ENCODE measurements at regions not wholly inside any gene's neighbourhood (a gene's known extent, or its start where the extent isn't known, plus 50 kb on each side); places are given as distances from the start of the nearest gene placed in this dataset.

DNA sequence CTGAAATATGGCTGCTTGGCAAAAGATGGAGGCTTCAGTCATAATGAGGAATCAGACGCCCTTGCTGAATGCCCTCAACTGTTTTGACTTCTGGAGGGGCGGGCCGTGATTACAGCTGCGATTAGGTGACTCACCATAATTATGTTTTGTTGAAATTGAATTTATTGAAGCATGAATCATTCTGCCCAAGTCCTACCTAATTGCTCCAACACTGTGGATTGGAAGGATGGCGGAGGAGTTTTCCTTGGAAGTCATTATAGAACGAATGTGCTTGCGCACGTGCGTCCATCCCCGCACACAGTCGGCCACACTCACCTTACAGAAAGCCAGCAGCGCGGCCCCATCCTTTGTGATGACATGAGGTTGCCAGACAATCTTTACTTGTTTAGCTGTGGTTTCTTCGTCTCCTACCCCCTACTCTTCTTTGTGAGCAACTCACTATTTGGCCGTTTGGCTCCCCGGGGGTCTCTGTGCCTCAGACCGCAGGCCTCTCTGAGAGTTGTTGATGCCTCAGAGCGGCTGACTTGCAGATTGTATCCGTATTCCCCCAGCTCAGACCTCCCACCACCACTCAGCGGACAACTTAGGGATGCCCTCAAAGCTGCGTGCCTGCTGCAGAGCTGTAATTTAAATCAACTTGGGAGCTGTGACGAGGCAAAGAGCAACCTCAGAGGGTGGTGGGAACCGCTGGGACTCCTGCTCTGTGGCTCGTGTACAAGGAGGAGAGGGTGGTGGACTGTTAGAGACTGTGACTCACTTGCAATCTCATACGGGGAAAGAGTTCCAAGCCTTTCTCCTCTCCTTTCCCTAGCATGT lies 513.4 kb downstream of the TNS1 start:
- Histone ChIP-seq H3K9me3 (ENCODE audit: insufficient read depth, low read depth) (no peaks in the 10 kb centered on the region), H3K4me1 (replicated peaks; ENCODE audit: insufficient read depth) (no peaks in the 10 kb centered on the region), H2AFZ (no peak overlapping the region), H3K27me3 (ENCODE audit: insufficient read depth, low read depth) (no peaks in the 10 kb centered on the region), H3K27ac (no peak overlapping the region), H3K79me2 (ENCODE audit: low read depth) (no peaks in the 10 kb centered on the region), H3K4me3 (no peak overlapping the region), H3K9me2 (ENCODE audit: insufficient read depth) (no peaks in the 10 kb centered on the region), H3K36me3 (ENCODE audit: low read depth) (no peaks in the 10 kb centered on the region), H3F3A (ENCODE audit: insufficient read depth, low read depth) (no peaks in the 10 kb centered on the region; the same call in 1 of the 2 replicates), H3K4me2 (no peak overlapping the region), H4K20me1 (ENCODE audit: insufficient read depth) (no peaks in the 10 kb centered on the region)
- DNase-seq, result peak in 1 of 2 experiments; percentile 5
- TF ChIP-seq EZH2 (IDR thresholded peaks at IDR 0.05; ENCODE audit: low read depth), result no peak
- TF ChIP-seq, protein P1, sequence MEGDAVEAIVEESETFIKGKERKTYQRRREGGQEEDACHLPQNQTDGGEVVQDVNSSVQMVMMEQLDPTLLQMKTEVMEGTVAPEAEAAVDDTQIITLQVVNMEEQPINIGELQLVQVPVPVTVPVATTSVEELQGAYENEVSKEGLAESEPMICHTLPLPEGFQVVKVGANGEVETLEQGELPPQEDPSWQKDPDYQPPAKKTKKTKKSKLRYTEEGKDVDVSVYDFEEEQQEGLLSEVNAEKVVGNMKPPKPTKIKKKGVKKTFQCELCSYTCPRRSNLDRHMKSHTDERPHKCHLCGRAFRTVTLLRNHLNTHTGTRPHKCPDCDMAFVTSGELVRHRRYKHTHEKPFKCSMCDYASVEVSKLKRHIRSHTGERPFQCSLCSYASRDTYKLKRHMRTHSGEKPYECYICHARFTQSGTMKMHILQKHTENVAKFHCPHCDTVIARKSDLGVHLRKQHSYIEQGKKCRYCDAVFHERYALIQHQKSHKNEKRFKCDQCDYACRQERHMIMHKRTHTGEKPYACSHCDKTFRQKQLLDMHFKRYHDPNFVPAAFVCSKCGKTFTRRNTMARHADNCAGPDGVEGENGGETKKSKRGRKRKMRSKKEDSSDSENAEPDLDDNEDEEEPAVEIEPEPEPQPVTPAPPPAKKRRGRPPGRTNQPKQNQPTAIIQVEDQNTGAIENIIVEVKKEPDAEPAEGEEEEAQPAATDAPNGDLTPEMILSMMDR (conservative IDR thresholded peaks at IDR 0.05), result no peak
- intact Hi-C loops (cut with micrococcal nuclease; ENCODE audit: unreplicated experiment), result no loop called here
- ChIA-PET POLR2A (ENCODE audit: unreplicated experiment) (no interaction called here), CTCF (no interaction called here)
- no TSS peak for BruUV-seq (replicated peaks)

DNA sequence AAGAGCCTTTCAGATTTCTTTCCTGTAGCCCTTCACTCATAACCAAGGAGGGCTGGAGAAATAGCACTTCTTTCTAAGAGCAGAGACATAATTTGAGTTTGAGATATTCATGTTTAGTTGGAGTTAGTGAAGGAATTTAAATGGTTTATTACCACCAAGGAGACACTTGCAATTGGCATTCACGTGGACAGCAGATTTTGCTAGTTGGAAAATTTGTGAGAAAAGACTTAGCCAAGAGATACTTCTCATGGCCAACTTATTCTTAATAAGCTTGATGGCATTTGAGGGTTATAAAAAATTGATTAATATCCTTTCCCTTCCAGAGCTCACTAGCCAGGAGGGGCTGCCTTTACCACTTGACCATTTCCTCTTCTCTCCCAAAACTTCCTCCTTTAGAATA lies 518.7 kb downstream of the TNS1 start:
- no TSS peak for BruUV-seq (replicated peaks)
- intact Hi-C loops (cut with micrococcal nuclease; ENCODE audit: unreplicated experiment), result no loop called here
- Histone ChIP-seq H3K79me2 (ENCODE audit: low read depth) (no peaks in the 10 kb centered on the region), H3K4me2 (no peak overlapping the region), H3K9me2 (ENCODE audit: insufficient read depth) (no peaks in the 10 kb centered on the region), H2AFZ (no peak overlapping the region), H3K4me3 (no peak overlapping the region), H3K27ac (no peak overlapping the region), H4K20me1 (ENCODE audit: insufficient read depth) (no peaks in the 10 kb centered on the region), H3K4me1 (replicated peaks; ENCODE audit: insufficient read depth) (no peaks in the 10 kb centered on the region), H3K27me3 (ENCODE audit: insufficient read depth, low read depth) (no peaks in the 10 kb centered on the region), H3K36me3 (ENCODE audit: low read depth) (no peaks in the 10 kb centered on the region), H3F3A (ENCODE audit: insufficient read depth, low read depth) (no peaks in the 10 kb centered on the region; the same call in 1 of the 2 replicates), H3K9me3 (ENCODE audit: insufficient read depth, low read depth) (no peaks in the 10 kb centered on the region)
- TF ChIP-seq, protein P1 (conservative IDR thresholded peaks at IDR 0.05), result no peak
- TF ChIP-seq EZH2 (IDR thresholded peaks at IDR 0.05; ENCODE audit: low read depth), result no peak
- POLR2A ChIA-PET (ENCODE audit: unreplicated experiment), result no interaction called here
- CTCF ChIA-PET, result no interaction called here
- DNase-seq, result no peak

DNA sequence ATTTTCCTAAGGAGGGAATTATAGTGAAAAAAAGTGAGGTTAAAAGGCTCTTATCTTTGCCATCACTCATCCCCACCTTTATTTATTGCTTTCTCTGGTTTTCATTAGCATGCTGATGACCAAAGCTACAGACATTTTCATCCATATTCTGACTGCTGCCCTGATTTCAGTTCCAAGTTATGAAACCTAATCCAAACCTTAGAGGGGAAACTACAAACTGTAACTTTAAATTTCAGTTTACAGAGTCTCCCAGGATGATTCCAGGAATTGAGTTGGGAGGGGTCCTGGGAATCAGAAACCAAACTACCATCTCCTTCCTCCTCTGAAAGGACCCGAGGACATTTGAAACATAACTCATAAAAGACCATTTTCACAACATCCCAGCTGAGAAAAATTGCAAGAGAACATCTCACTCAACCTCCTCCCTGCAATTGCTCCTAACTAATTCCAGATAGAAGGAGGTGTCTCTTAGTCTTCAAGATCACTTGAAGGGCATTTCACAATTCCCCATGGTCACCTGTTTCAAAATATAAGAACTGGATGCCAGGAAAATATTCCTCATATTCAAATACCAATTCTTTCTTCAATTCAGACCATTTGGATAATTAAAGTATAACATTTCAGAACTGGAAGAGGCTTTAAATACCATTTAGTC lies 520.6 kb downstream of the TNS1 start:
- Histone ChIP-seq H4K20me1 (ENCODE audit: insufficient read depth) (no peaks in the 10 kb centered on the region), H3K79me2 (ENCODE audit: low read depth) (no peaks in the 10 kb centered on the region), H3K9me3 (ENCODE audit: insufficient read depth, low read depth) (no peaks in the 10 kb centered on the region), H3K27me3 (ENCODE audit: insufficient read depth, low read depth) (no peaks in the 10 kb centered on the region), H3K4me3 (no peak overlapping the region), H3F3A (ENCODE audit: insufficient read depth, low read depth) (no peaks in the 10 kb centered on the region; the same call in 1 of the 2 replicates), H3K9me2 (ENCODE audit: insufficient read depth) (no peaks in the 10 kb centered on the region), H3K4me2 (no peak overlapping the region), H3K36me3 (ENCODE audit: low read depth) (no peaks in the 10 kb centered on the region), H3K4me1 (replicated peaks; ENCODE audit: insufficient read depth) (no peaks in the 10 kb centered on the region), H2AFZ (no peak overlapping the region), H3K27ac (no peak overlapping the region)
- TF ChIP-seq, protein P1 (conservative IDR thresholded peaks at IDR 0.05), result no peak
- TF ChIP-seq EZH2 (IDR thresholded peaks at IDR 0.05; ENCODE audit: low read depth), result no peak
- CTCF ChIA-PET, result no interaction called here
- BruUV-seq (replicated peaks), result no TSS peak
- intact Hi-C loops (cut with micrococcal nuclease; ENCODE audit: unreplicated experiment), result no loop called here
- DNase-seq, result no peak
- POLR2A ChIA-PET (ENCODE audit: unreplicated experiment), result no interaction called here

All from PC-9 (cell line).